Kidney tubule cell (primary cell): ENCODE measurements at regions not wholly inside any gene's neighbourhood (a gene's known extent, or its start where the extent isn't known, plus 50 kb on each side); places are given as distances from the start of the nearest gene placed in this dataset.

Experiments
- DNase-seq: peaks from one replicate; pipeline ENCODE4 v3.0.0-alpha.2; 2018; ENCODE audit warnings: low spot score

DNA sequence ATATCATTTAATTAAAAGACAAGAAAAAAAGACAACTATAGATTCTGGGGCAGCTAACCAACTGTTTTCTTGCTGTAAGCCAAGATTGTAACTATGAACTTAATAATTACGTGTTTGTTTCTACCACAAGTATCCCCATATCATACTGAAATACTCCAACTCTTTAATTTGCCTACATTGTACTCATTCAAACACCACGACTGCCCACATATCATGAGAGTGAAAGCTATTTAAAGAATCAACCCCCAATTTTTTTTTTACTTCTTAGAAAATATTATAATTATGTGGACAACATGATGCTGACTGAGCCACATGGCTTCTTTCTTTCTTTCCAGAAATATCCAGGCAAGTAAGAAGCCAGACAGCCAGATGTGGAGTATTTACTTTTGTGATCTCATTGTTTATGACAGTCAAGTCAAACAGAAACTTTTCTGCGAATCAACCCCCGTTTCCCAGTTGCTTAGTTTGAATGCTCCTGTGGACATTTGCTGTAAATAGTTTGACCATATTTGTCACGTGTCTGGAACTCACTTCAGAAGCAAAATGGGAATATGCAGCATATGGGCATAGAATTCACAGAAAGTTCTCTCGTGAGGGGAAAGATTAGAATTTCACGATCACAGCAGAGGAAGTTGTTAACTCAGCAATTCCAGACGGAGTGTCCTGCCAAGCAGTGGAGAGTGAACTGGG is 126.8 kb upstream of the PSMD7 start:
- no peak for DNase-seq

DNA sequence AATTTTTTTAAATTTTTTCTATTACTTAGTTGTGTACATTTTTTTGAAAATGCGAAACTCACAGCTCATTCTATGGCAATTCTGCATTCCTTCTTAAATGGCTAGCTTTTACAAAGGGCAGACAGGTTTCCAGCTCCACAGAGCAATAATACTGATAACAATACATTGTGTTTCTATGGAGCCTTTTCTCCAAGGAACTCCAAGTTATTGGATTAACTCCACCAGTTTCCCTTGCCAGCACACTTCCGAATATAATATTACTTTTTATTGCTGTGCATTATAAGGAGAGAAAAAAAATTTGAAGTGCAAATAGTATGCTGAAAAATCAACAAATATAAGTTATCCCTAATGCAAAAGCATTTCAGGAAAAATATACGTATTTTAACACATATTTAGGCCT is 127.5 kb upstream of the PSMD7 start:
- DNase-seq = no peak

DNA sequence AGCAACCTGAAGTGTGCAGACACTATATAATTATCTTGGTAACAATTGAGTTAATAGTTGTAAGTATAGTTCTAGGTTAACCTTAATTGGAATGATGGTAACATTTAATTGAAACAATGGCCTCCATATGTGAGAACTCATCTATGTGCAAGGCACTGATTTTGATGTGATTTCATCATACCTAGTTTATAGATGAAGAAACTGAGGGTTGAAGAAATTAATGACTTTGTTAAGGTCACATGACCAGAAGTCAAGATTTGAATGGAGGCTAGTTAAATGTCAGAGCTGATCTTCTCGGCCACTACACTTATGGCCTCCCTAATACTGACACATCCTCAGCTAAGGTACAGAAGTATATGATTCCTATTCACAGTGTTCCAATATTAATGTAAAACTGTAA is 128.2 kb upstream of the PSMD7 start:
- DNase-seq = no peak

DNA sequence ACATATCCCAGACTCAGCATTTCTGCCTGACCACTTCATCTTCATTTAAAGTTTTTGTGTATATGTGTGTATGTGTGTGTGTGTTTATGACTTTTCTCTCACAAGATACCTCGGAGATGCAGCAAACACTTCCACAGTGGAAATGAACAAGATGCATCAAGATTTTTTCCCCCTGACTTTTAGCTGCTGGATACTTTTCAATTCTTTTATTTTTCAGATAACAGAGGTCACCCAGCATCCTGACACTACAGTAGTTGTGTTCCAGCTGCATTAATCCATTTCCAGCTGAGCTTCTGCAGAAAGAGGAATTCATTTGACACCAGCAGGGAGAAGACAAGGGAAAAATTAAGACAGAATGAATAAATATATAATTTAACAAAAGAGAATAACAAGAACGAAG is 130.2 kb upstream of the PSMD7 start:
- DNase-seq = no peak

DNA sequence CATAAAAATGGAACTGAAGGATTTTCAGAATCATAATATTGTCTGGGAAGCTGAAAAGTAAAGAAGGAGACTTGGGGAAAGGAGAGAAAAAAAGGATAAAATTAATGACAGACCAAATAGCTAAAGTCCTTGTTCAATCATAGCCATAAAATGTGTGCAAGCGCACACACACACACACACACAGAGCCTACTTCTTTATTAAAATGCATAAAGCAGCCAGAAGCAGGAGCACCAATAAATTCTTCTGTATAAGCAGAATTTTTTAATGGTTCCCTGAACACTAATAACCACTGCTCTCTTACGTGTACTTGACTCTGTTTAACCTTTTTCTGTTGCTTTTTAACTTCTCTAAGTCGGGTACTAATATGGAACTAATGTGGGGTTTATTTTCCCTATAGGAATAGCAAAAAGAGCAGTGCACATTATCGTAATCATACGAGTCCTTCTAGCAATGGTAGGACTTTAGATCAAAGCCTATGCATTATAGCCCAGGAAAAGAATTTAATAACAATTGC is 131.0 kb upstream of the PSMD7 start:
- DNase-seq = no peak

DNA sequence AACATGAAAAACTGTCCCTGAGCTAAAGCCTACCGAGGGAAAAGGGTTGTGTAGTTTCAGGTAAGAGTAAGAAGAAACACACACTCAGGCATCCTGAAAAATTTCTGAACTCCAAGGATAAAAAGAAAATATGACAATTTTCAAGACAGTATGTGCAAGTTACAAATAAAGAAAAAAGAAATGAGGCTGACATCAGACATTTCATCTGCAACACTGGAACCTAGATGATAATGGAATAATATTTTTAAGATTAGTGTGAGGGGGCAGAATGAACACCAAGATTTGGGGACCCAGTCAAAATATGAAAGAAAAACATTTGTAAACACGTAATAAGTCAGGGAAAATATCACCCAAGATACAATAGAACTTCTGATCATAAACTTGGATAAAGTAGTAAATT is 135.9 kb upstream of the PSMD7 start:
- DNase-seq = no peak

DNA sequence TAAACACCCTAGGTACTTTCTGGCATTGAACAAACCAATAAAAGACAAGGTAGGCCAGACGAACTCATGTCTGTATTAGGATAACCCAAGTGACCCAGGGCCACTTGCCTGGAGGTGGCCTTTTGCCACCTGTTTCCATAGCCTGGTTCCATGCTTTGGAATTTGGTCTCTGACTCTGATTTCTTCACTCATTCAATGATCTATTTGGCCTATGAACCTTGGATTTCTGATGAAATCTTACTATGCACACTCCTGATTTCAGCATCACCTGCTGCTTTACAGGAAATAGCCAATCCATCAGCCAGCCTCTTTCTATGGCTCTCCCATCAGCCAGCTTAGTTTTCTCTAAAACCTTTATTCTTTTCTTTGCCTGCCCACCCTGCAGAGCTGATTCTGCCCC is 142.8 kb upstream of the PSMD7 start:
- no peak for DNase-seq

DNA sequence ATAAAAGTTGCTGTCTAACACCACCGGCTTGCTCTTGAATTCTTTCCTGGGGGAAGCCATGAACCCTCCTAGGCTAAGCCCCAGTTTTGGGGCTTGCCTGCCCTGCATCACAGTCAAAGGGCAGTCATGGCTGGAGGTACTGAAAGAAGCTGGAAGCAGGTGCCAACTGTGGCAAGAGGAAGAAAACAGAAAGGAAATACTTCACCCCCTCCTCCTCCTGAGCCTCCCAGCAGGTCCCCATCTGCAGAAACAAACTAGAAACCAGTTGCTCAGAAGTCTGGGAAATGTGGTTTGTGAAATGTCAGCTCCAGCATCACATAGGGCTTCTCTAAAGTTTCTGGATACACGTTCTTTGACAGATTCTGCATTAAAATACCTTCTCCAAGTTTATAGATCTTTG is 150.0 kb upstream of the PSMD7 start:
- DNase-seq = no peak

DNA sequence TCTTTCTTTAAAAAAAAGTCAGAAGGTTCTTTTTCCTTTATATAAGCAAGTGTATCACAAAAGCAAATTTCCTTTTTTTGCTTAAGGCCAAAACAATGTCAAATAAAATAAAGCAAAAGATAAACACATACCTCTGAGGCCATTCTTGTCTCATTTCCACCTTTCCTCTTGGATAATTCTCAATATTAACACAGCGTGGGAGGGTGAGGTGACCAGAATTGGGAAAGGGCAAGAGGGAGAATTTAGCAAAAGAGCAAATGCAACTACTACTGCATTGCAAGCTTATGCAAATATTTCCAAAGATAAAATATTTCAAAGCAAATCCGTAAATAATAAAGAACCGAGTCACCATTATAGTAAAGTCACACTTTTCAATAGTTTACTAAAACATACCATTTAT is 153.4 kb upstream of the PSMD7 start:
- DNase-seq = no peak

DNA sequence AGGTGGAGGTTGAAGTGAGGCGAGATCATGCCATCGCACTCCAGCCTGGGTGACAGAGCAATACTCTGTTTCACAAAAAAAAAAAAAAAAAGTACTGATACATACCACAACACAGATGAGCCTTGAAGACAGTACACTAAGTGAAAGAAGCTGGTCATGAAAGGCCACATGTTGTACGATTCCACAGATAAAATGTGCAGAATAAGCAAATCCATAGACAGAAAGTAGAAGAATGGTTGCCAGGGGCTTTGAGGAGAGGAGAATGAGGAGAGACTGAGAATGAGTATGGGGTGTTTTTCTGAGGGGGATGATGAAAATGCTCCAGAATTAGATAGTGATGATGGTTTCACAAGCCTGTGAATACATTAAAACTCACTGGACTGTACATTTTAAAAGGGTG is 155.6 kb upstream of the PSMD7 start:
- no peak for DNase-seq

DNA sequence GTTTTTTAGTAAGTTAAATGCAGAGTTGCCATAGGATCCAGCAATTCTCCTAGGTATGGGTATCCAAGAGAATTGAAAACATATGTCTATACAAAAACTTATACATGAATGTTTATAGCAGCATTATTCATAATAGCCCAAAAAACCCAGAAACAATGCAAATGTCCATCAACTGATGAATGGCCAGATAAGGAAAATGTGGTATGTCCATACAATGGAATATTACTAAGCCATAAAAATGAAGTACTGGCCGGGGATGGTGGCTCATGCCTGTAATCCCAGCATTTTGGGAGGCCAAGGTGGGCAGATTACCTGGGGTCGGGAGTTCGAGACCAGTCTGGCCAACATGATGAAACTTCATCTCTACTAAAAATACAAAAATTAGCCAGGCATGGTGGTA is 156.1 kb upstream of the PSMD7 start:
- no peak for DNase-seq

DNA sequence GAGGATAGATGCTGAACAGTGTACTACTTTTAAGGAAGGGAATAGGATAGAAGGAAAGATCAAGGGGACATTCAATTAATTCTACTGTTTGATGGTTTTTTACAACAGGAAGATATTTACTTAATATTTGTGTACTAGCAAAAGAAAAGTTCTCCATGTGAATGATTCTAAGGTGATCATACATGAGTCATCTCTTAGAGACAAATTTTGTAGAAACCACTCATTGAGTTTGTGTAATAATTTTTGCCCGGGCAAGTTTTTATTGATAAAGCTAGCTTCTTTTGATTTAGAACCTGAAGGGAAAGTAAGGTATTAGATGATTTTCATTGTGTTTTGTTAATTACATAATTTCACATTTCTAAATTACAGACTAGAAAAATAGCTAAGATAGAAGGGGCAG is 172.8 kb upstream of the PSMD7 start:
- no peak for DNase-seq

DNA sequence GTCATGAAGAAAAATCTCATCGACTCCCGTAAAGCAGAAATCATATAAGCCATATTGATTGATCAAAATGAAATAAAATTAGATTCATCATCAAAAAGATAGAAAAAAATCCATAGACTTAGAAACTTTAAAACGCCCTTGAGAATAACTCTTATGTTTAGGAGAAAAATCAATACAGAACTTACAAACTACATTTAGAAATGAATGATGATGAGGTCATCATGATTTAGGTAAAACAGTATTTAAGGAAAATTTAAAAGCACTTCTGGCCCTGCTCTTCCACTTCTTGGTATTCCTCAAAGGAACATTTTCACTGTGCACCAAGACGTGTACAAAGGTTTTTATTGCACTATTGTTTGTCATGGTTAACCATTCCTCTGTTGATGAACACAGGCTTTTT is 173.4 kb upstream of the PSMD7 start:
- no peak for DNase-seq

DNA sequence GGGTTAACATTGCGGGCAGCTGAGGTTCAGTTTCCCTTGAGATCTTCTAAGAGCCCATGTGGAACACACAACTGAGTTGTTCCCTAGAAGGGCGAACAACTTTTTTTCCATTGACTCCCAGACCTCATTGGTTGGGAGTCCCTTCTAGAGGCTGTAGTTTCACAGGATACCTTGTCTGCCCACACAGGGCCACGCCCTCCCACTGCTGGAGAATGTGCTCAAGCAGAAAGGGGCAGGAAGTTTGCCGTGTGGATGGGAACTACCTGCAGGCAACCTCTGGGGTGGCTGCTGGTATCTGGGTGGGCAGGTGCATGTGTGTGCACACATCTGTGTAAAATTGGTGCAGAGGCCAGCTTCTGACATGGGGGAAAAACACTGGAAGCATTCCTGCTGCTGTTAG is 178.8 kb upstream of the PSMD7 start:
- no peak for DNase-seq

DNA sequence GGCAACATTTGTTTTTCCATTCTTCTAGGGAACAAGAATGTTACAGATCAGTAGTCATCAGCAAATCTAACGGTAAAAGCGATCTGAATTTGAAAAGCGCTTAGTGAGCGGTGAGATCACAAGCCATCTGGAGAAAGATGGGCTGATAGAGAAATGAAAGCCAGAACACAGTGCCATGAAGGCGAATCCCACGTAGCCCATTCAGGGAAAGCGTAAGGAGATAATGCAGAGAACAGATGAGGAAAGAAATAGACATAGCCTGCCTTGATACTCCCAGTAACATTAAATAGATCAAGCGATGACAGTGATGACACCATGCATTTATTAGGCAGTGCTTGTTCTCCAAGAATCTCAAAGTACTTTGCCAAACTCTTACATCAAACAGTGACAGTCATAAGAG is 183.1 kb upstream of the PSMD7 start:
- DNase-seq = no peak

DNA sequence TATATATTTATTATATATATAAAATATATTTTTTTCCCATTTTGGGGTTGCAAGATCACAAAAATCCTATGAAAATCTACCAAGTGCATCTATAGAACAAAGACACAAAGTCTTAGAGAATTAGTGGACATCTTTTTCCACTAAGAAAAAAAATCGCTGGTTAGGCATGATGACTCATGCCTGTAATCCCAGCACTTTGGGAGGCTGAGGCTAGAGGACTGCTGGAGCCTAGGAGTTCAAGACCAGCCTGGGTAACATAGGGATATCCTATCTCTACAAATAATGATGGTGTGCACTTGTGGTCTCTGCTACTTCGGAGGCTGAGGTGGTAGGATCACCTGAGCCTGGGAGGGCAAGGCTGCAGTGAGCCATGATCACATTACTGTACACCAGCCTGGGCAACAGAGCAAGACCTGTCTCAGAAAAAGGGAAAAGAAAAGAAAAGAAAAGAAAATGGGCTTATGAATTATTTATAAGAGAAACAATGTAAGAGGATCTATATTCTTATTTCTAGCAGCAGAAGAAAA is 185.1 kb upstream of the PSMD7 start:
- no peak for DNase-seq

DNA sequence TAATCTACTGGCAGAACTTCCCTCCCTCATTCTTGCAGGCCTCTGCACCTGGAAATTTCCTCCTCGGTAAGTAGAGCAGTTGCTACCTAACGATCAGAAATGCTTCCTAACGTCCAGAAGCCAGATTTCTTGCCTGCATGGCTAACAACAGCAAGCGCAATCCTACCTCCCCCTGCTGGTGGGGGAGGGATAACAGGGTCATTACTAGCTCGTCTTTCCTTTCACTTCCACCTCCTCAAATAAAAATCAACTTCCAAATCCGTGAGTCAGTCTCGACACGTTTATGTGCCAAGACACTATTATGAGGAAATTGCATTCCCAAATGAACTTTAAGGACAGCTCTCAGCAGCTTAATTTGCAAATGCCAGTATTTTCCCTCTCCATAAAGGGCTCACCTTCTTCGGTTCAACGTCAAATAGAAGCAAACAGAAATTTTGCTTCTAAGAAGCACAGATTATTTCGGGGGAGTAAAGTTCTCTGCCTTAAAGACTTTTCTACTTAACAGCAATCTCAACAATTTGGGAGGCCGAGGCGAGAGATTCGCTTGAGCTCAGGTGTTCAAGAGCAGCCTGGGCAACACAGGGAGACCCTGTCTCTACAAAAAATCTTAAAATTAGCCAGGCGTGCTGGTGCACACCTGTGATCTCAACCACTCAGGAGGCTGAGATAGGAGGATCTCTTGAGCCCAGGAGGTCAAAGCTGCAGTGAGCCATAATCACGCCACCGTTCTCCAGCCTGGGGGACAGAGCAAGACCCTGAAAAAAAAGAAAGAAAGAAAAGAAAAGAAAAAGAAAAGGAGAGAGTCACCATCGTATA is 188.6 kb upstream of the PSMD7 start:
- peak; percentile 64 for DNase-seq

DNA sequence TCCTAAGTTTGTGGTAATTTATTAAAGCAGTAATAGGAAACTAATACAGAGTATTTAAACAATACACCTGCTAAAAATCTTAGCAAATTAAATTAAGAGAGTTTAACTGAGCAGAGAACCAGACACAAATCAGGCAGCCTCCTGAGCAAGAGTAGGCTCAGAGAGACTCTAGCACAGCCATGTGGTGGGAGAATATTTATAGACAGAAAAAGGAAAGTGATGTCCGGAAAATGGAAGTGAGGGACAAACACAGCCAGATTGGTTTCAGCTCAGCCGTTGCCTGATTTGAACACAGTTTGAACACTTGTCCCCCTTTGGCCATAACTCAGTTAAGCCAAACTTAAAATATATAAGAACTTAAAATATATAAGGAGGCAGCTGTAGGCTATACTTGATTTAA is 192.6 kb upstream of the PSMD7 start:
- no peak for DNase-seq

DNA sequence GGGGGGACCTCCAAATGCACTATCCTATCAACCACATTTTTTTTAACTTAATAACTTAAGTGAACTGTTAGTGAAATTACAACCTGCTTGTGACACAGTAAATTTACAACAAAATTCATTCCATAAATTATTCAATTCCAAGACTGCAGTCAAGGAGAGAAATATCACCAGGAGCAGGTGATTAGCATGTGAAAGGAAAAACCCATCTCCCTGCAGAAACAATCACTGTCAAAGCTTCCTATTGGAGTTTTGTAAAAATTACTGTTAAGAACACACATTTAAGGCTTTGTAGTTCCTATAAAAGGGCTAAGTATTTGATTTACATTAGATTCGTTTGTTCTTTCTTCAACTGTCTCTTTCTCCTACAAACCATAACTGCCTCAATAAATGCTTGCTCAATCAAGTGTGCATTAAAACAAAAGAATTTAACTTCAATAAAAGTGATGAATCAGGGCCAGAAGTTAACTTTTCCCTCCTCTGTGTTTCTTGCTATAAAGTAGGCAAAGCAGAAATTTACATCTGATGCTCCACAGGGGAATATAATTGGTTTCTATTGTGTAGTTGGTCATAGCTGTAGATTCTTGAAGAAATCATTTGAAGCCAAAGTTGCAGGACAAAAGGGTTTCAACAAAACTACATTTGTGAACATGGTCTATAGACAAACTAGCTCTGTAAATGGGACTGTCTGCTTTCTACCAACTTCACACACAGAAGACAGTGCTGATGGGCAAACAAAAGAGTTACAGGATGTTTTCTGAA is 195.1 kb upstream of the PSMD7 start:
- no peak for DNase-seq

DNA sequence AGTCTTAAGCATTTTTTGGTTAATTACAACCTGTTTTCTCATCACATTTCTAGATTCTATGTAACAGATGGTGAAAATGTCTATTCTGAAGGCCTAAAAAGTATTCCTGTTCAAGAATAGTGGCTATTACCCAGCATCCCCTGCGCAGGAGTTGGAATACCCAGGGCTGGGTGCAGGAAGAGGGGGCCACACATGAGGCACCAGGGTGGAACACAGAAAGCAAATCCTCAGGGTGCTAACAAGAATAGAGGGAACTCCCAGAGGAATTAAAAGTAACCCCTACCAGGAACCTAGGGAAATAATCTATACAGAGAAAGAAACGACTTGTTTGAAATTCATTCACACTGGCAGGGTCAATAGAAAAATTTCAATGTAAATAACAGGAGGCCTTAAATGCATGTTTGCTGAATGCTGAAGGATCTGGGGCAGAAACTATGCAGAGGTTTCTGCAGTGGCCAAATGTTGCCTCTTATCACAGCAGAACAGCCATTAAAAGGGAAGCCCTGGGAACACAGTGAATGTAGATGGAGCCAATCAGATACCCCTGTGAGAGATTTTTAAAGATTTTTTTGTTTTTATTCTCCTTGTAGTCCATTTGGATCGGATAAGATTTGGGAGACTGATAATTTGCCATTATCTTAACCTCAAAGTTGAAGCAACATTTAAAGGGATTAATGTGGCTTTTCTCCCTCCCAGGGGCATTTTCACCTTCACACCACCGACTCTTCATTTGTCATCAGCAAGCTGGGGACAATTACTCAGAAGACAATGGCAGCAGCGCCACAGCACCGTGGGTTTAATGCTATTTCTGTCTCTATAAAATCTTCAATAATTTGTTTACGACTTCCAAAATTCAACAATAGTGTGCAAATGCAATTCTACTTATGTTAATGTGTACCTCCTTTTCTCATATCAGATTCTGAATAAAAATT is 196.0 kb upstream of the PSMD7 start:
- DNase-seq = no peak

DNA sequence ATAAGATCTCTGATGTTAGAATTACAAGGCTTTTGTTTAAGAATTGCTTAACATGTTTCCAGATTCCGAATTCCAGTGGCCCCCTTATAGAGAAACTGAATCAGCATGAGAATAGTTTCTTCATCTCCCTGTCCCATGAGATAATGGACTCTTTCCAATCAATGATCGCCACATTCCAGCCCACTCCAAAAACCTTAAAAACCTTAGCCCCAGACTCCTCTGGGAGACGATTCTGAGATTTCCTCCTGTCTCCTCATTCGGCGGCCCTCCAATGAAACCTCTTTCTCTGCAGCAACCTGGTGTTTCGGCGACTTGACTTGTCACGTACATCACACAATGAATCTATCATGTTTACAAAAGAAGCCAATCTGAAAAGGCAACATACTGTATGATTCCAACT is 197.1 kb upstream of the PSMD7 start:
- DNase-seq = no peak

DNA sequence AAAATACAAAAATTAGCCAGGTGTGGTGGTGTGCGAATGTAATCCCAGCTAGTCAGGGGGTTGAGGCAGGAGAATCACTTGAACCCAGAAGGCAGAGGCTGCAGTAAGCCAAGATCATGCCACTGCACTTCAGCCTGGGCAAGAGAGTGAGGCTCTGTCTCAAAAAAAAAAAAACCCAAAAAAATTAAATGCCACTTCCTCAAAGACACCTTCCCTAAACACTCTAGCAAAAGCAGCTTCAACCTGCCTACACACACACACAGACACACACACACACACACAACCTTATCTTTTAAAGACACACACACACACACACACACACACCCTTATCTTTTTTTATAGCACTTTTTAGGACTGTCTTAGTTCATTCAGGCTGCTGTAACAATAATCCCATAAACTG is 201.7 kb upstream of the PSMD7 start:
- no peak for DNase-seq
